ENCODE measurements at regions not wholly inside any gene's neighbourhood (a gene's known extent, or its start where the extent isn't known, plus 50 kb on each side); places are given as distances from the start of the nearest gene placed in this dataset.

DNA sequence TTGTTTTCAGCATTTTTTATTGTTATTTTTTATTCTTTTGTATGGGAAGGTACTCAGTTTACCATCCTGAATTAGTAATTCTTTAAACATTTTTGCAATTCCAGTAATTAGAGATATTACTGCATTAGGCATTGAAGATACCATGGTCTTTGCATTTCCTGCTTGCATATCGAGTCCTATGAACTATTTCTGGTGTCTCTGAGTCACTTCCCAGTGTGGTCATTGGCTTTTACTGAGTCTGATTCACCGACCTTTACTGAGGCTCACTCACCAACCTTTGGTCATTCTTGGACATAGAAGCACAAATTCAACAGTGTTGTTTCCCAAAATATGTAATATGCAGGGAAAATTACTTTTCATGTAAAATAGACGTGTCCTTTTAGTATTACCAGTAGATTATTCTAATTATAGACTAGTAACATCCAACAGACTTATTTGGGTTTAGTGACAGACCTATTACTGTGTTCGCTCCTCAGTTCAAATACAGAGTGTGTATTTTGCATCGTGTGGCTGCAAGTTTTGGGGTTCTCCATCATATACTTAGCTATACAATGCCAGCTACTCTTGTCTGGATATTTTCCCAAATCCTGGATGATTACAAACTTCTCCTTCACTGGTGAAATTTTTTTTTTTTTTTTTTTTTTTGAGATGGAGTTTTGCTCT lies 180.7 kb upstream of the PRSS1 start:
- H3K79me2 ChIP-seq (ENCODE audit: insufficient read depth, low read length), result no peaks in the 10 kb centered on the region
- ChIA-PET CTCF (ENCODE audit: low intra/inter-chr PET ratio, low total read pairs) (no interaction called here), POLR2A (no interaction called here)
- DNase-seq (ENCODE audit: low spot score), result no peak
- TF ChIP-seq, protein P1, sequence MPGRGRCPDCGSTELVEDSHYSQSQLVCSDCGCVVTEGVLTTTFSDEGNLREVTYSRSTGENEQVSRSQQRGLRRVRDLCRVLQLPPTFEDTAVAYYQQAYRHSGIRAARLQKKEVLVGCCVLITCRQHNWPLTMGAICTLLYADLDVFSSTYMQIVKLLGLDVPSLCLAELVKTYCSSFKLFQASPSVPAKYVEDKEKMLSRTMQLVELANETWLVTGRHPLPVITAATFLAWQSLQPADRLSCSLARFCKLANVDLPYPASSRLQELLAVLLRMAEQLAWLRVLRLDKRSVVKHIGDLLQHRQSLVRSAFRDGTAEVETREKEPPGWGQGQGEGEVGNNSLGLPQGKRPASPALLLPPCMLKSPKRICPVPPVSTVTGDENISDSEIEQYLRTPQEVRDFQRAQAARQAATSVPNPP (CRISPR knock-in tag; IDR thresholded peaks at IDR 0.05), result no peak
- TF ChIP-seq ZNF337 (CRISPR knock-in tag; IDR thresholded peaks at IDR 0.05; ENCODE audit: borderline replicate concordance, low read depth) (no peak), ZMYM4 (CRISPR knock-in tag; IDR thresholded peaks at IDR 0.05) (no peak), ARNTL (CRISPR knock-in tag; IDR thresholded peaks at IDR 0.05) (no peak), ZNF766 (CRISPR knock-in tag; IDR thresholded peaks at IDR 0.05; ENCODE audit: borderline replicate concordance) (no peak), RARA (CRISPR knock-in tag; IDR thresholded peaks at IDR 0.05) (no peak), ZNF253 (CRISPR knock-in tag; IDR thresholded peaks at IDR 0.05; ENCODE audit: borderline replicate concordance) (no peak), ZNF225 (CRISPR knock-in tag; IDR thresholded peaks at IDR 0.05) (no peak), ZNF547 (CRISPR knock-in tag; IDR thresholded peaks at IDR 0.05) (no peak), SMAD9 (CRISPR knock-in tag; IDR thresholded peaks at IDR 0.05) (no peak)
- TF ChIP-seq, protein P2, sequence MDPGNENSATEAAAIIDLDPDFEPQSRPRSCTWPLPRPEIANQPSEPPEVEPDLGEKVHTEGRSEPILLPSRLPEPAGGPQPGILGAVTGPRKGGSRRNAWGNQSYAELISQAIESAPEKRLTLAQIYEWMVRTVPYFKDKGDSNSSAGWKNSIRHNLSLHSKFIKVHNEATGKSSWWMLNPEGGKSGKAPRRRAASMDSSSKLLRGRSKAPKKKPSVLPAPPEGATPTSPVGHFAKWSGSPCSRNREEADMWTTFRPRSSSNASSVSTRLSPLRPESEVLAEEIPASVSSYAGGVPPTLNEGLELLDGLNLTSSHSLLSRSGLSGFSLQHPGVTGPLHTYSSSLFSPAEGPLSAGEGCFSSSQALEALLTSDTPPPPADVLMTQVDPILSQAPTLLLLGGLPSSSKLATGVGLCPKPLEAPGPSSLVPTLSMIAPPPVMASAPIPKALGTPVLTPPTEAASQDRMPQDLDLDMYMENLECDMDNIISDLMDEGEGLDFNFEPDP (CRISPR knock-in tag; conservative IDR thresholded peaks at IDR 0.05), result no peak
- TF ChIP-seq, protein P3, sequence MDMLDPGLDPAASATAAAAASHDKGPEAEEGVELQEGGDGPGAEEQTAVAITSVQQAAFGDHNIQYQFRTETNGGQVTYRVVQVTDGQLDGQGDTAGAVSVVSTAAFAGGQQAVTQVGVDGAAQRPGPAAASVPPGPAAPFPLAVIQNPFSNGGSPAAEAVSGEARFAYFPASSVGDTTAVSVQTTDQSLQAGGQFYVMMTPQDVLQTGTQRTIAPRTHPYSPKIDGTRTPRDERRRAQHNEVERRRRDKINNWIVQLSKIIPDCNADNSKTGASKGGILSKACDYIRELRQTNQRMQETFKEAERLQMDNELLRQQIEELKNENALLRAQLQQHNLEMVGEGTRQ (IDR thresholded peaks at IDR 0.05; ENCODE audit: low read depth, low read length), result no peak
- TF ChIP-seq, protein P3 (CRISPR knock-in tag; IDR thresholded peaks at IDR 0.05; ENCODE audit: borderline replicate concordance), result no peak
- H3K9me3 ChIP-seq (ENCODE audit: low read length), result no peaks in the 10 kb centered on the region
- under 1% methylated on average over 5 of the region's 5 CpGs for WGBS (ENCODE audit: low lambda C conversion rate)
- H3K36me3 ChIP-seq (replicated peaks in 1 of 2; ENCODE audit: control insufficient read depth in 1 of 2, insufficient read depth in 2 of 2, low read length in 2 of 2), result no peaks in the 10 kb centered on the region
- no peaks in the 10 kb centered on the region for H3K4me1 ChIP-seq (ENCODE audit: insufficient read depth, low read length)
- no peak for FAIRE-seq
- in situ Hi-C loops (cut with HindIII; ENCODE audit: extremely low pct_ligation_motif_present, low pct_unique_long_range_greater_than_20kb) (no loop called here), intact Hi-C loops (cut with micrococcal nuclease; ENCODE audit: unreplicated experiment) (no loop called here)
- peaks cover 1 to 2% of the 10 kb centered on the region in 2 experiments; a peak in 1 of 5 replicates for H3K27me3 ChIP-seq (ENCODE audit: control insufficient read depth in 1 of 2, insufficient read depth in 2 of 2, low read length in 2 of 2)
- no peak overlapping the region for H3K9ac ChIP-seq (ENCODE audit: insufficient read depth, low read depth, low read length)
- H3K4me2 ChIP-seq (ENCODE audit: low read depth, low read length), result no peak overlapping the region
- no TSS peak for BruUV-seq (replicated peaks)
- H3K4me3 ChIP-seq (replicated peaks in 1 of 3; ENCODE audit: insufficient read depth in 1 of 3, low read depth in 2 of 3, low read length in 3 of 3), result no peak overlapping the region
- ATAC-seq, result no peak
- no peaks in the 10 kb centered on the region for H4K20me1 ChIP-seq (ENCODE audit: insufficient read depth, low read length)
- no peak overlapping the region for H3K27ac ChIP-seq (ENCODE audit: extremely low read length, insufficient read depth, low read length)
- no peak overlapping the region for H2AFZ ChIP-seq (ENCODE audit: low read length)
